Fibroblast of lung (primary cell): ENCODE measurements at regions not wholly inside any gene's neighbourhood (a gene's known extent, or its start where the extent isn't known, plus 50 kb on each side); places are given as distances from the start of the nearest gene placed in this dataset.
A peak's percentile ranks its signal among the peaks of the same experiment; 100 is the strongest.

Experiments
- DNase-seq, 2 donors: peaks; one replicate each; pipeline versions ENCODE4 v3.0.0 to v3.0.0-alpha.2; 2010; ENCODE audit warnings: low read depth in 2 of 2
- H2AFZ ChIP-seq: 2 replicates; pipeline ENCODE4 v1.5.1; 2012; ENCODE audit warnings: low read length, control low read depth, inconsistent platforms
- H3K27ac ChIP-seq: 2 replicates; pipeline ENCODE4 v1.5.1; 2011; ENCODE audit warnings: low read length, control low read depth; ENCODE audit not compliant: insufficient read depth
- H3K27me3 ChIP-seq: 2 replicates; pipeline ENCODE4 v1.5.1; 2011; ENCODE audit warnings: mild to moderate bottlenecking, low read length; ENCODE audit not compliant: control insufficient read depth, insufficient read depth
- H3K36me3 ChIP-seq: 2 replicates; pipeline ENCODE4 v1.5.1; 2011; ENCODE audit warnings: low read length; ENCODE audit not compliant: control insufficient read depth, insufficient read depth
- H3K4me1 ChIP-seq: 2 replicates; pipeline ENCODE4 v1.5.1; 2011; ENCODE audit warnings: low read length; ENCODE audit not compliant: control insufficient read depth, insufficient read depth; ENCODE audit errors: extremely low read depth
- H3K4me2 ChIP-seq: 2 replicates; pipeline ENCODE4 v1.5.1; 2011; ENCODE audit warnings: low read length, control low read depth; ENCODE audit not compliant: insufficient read depth; ENCODE audit errors: extremely low read depth
- H3K4me3 ChIP-seq, 4 experiments: fragments of 200-600 bp in 1 of 4; sonication (generic) in 1 of 4; replicated peaks in 1 of 4; 2 replicates each; pipeline ENCODE4 v1.5.1; 2011 to 2016; ENCODE audit warnings: low read length in 4 of 4, low read depth in 3 of 4, mild to moderate bottlenecking in 3 of 4, control low read depth in 2 of 4, inconsistent platforms in 1 of 4, mixed read lengths in 1 of 4; ENCODE audit not compliant: insufficient read depth in 1 of 4; ENCODE audit errors: control extremely low read depth in 1 of 4
- H3K79me2 ChIP-seq: 2 replicates; pipeline ENCODE4 v1.5.1; 2012; ENCODE audit warnings: mild to moderate bottlenecking, low read length, inconsistent platforms; ENCODE audit not compliant: control insufficient read depth, insufficient read depth
- H3K9ac ChIP-seq: 2 replicates; pipeline ENCODE4 v1.5.1; 2011; ENCODE audit warnings: mild to moderate bottlenecking, low read length, control low read depth; ENCODE audit not compliant: insufficient read depth
- H3K9me3 ChIP-seq: 2 replicates; pipeline ENCODE4 v1.5.1; 2012; ENCODE audit warnings: low read depth, low read length; ENCODE audit not compliant: control insufficient read depth, insufficient read depth
- H4K20me1 ChIP-seq: 2 replicates; pipeline ENCODE4 v1.5.1; 2011; ENCODE audit warnings: low read length; ENCODE audit not compliant: control insufficient read depth, insufficient read depth; ENCODE audit errors: extremely low read depth
- EZH2 ChIP-seq: IDR thresholded peaks from 2 replicates; pipeline ENCODE4 v1.5.1; 2012; ENCODE audit warnings: low read length, control low read depth, mild to moderate bottlenecking; ENCODE audit errors: missing control alignments
- TF ChIP-seq, protein P1 (sequence below), 2 donors: IDR thresholded peaks in 1 of 2; conservative IDR thresholded peaks in 1 of 2; 1 replicate in 1 of 2; 2 replicates in 1 of 2; pipeline ENCODE4 v1.5.1; 2011 to 2012; ENCODE audit warnings: low read length in 2 of 2, control low read depth in 1 of 2, inconsistent platforms in 1 of 2, low read depth in 1 of 2, mild to moderate bottlenecking in 1 of 2

- H3K9me3 ChIP-seq: no peaks in the 10 kb centered on the region
- DNase-seq: no peak
- H3K79me2 ChIP-seq: no peaks in the 10 kb centered on the region
- no peak overlapping the region for H2AFZ ChIP-seq
- H3K36me3 ChIP-seq: no peaks in the 10 kb centered on the region
- H3K27me3 ChIP-seq: peaks cover 5% of the 10 kb centered on the region
- H3K4me1 ChIP-seq: no peaks in the 10 kb centered on the region
- TF ChIP-seq EZH2: no peak
- H3K9ac ChIP-seq: no peak overlapping the region
- H3K27ac ChIP-seq: no peak overlapping the region
- H3K4me2 ChIP-seq: no peak overlapping the region
- H3K4me3 ChIP-seq: no peak overlapping the region
- no peaks in the 10 kb centered on the region for H4K20me1 ChIP-seq
These were observed 206.9 kb upstream of the SIX2 start for GRCh38 chr2:45216118-45216517.

GRCh38 chr2:45214550-45214949 lies 205.3 kb upstream of the SIX2 start:
- H3K4me3 ChIP-seq: no peak overlapping the region
- H3K79me2 ChIP-seq: no peaks in the 10 kb centered on the region
- no peak overlapping the region for H3K27ac ChIP-seq
- no peak for TF ChIP-seq EZH2
- TF ChIP-seq, protein P1, sequence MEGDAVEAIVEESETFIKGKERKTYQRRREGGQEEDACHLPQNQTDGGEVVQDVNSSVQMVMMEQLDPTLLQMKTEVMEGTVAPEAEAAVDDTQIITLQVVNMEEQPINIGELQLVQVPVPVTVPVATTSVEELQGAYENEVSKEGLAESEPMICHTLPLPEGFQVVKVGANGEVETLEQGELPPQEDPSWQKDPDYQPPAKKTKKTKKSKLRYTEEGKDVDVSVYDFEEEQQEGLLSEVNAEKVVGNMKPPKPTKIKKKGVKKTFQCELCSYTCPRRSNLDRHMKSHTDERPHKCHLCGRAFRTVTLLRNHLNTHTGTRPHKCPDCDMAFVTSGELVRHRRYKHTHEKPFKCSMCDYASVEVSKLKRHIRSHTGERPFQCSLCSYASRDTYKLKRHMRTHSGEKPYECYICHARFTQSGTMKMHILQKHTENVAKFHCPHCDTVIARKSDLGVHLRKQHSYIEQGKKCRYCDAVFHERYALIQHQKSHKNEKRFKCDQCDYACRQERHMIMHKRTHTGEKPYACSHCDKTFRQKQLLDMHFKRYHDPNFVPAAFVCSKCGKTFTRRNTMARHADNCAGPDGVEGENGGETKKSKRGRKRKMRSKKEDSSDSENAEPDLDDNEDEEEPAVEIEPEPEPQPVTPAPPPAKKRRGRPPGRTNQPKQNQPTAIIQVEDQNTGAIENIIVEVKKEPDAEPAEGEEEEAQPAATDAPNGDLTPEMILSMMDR (conservative IDR thresholded peaks at IDR 0.05 in 1 of 2, IDR thresholded peaks at IDR 0.05 in 1 of 2; ENCODE audit: low read depth in 1 of 2, low read length in 2 of 2): no peak
- no peaks in the 10 kb centered on the region for H3K4me1 ChIP-seq
- peaks cover 7% of the 10 kb centered on the region for H3K27me3 ChIP-seq
- H3K36me3 ChIP-seq: no peaks in the 10 kb centered on the region
- DNase-seq: no peak
- H3K9me3 ChIP-seq: no peaks in the 10 kb centered on the region
- no peak overlapping the region for H3K9ac ChIP-seq
- no peak overlapping the region for H2AFZ ChIP-seq
- H4K20me1 ChIP-seq: no peaks in the 10 kb centered on the region
- H3K4me2 ChIP-seq: no peak overlapping the region

GRCh38 chr2:45212953-45213635 lies 203.8 kb upstream of the SIX2 start:
- no peak overlapping the region for H3K4me3 ChIP-seq
- H3K9me3 ChIP-seq: no peaks in the 10 kb centered on the region
- no peaks in the 10 kb centered on the region for H4K20me1 ChIP-seq
- no peaks in the 10 kb centered on the region for H3K4me1 ChIP-seq
- H3K27me3 ChIP-seq: peaks cover 6% of the 10 kb centered on the region
- no peak overlapping the region for H3K4me2 ChIP-seq
- H3K27ac ChIP-seq: no peak overlapping the region
- H3K36me3 ChIP-seq: no peaks in the 10 kb centered on the region
- H3K79me2 ChIP-seq: no peaks in the 10 kb centered on the region
- no peak overlapping the region for H3K9ac ChIP-seq
- H2AFZ ChIP-seq: no peak overlapping the region
- TF ChIP-seq, protein P1 (conservative IDR thresholded peaks at IDR 0.05 in 1 of 2, IDR thresholded peaks at IDR 0.05 in 1 of 2; ENCODE audit: low read depth in 1 of 2, low read length in 2 of 2): no peak
- no peak for TF ChIP-seq EZH2
- peak in 1 of 2 donors; percentile 34 for DNase-seq
